ENCODE measurements at regions not wholly inside any gene's neighbourhood (a gene's known extent, or its start where the extent isn't known, plus 50 kb on each side); places are given as distances from the start of the nearest gene placed in this dataset.

GRCh38 chr4:122232633-122233032 lies 80.5 kb downstream of the BLTP1 start:
- TF ChIP-seq CTCF (IDR thresholded peaks at IDR 0.05) (no peak), POLR2A (IDR thresholded peaks at IDR 0.05) (no peak)

Data from heart left ventricle (tissue), 13 donors.